ENCODE measurements at regions not wholly inside any gene's neighbourhood (a gene's known extent, or its start where the extent isn't known, plus 50 kb on each side); places are given as distances from the start of the nearest gene placed in this dataset.

DNA sequence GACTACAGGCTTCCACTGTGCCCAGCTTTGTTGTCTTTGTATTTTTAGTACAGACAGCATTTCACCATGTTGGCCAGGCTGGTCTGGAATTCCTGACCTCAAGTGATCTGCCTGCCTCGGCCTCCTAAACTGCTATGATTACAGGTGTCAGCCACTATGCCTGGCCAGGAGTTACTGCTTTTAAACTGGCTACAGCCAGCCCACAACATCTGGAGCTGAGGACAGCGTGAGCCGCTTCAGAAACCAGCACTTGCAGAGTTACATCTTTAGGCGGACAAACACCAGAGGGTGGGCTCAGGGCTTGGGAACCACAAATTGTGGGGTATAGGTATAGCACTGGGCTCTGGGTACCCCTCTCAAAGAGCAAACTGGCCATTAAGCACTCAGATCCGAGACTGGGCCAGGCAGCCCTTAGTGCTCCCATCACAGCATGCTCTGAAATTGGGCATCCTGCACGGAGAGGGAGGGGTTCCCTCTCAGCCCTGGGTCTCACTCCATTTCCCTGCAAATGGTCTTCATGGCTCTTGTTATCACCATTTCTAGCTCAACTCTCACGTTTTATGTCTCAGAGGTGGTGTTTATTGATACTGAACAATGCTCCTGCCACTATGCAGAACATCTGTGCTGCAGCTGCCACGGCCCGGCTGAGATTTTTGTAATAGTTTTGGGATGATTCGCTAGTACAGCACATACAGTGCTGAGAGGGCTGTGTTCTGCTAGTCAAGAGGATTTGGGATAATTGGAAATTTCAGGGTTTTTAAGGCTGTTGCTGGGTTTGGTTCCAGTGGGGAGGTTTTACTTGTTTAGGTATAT lies 146.4 kb upstream of the LYZL2 start:
- H3K27ac ChIP-seq (ENCODE audit: extremely low read length, insufficient read depth, low read length) = no peak overlapping the region
- FAIRE-seq = no peak
- peaks cover 2 to 28% of the 10 kb centered on the region in 2 experiments; a peak in 4 of 5 replicates for H3K27me3 ChIP-seq (ENCODE audit: control insufficient read depth in 1 of 2, insufficient read depth in 2 of 2, low read length in 2 of 2)
- intact Hi-C loops (cut with micrococcal nuclease; ENCODE audit: unreplicated experiment) (no loop called here), in situ Hi-C loops (cut with HindIII; ENCODE audit: extremely low pct_ligation_motif_present, low pct_unique_long_range_greater_than_20kb) (loop anchor here (25.0 kb wide), 1 partner anchor 986 kb away; no protein-coding TSS in a partner anchor)
- no peak for ATAC-seq
- TF ChIP-seq REPIN1 (CRISPR knock-in tag; IDR thresholded peaks at IDR 0.05; ENCODE audit: borderline replicate concordance, low read depth) (no peak), FOXP1 (IDR thresholded peaks at IDR 0.05) (no peak), FOXP1 (CRISPR knock-in tag; IDR thresholded peaks at IDR 0.05) (no peak), ZNF337 (CRISPR knock-in tag; IDR thresholded peaks at IDR 0.05; ENCODE audit: borderline replicate concordance, low read depth) (no peak), JARID2 (CRISPR knock-in tag; IDR thresholded peaks at IDR 0.05; ENCODE audit: insufficient replicate concordance) (no peak), SMARCC2 (IDR thresholded peaks at IDR 0.05) (no peak), DBP (CRISPR knock-in tag; IDR thresholded peaks at IDR 0.05; ENCODE audit: not compliant biosample characterization) (no peak), ZFAT (CRISPR knock-in tag; conservative IDR thresholded peaks at IDR 0.05) (no peak)
- TF ChIP-seq, protein P1, sequence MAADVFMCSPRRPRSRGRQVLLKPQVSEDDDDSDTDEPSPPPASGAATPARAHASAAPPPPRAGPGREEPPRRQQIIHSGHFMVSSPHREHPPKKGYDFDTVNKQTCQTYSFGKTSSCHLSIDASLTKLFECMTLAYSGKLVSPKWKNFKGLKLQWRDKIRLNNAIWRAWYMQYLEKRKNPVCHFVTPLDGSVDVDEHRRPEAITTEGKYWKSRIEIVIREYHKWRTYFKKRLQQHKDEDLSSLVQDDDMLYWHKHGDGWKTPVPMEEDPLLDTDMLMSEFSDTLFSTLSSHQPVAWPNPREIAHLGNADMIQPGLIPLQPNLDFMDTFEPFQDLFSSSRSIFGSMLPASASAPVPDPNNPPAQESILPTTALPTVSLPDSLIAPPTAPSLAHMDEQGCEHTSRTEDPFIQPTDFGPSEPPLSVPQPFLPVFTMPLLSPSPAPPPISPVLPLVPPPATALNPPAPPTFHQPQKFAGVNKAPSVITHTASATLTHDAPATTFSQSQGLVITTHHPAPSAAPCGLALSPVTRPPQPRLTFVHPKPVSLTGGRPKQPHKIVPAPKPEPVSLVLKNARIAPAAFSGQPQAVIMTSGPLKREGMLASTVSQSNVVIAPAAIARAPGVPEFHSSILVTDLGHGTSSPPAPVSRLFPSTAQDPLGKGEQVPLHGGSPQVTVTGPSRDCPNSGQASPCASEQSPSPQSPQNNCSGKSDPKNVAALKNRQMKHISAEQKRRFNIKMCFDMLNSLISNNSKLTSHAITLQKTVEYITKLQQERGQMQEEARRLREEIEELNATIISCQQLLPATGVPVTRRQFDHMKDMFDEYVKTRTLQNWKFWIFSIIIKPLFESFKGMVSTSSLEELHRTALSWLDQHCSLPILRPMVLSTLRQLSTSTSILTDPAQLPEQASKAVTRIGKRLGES (CRISPR knock-in tag; IDR thresholded peaks at IDR 0.05; ENCODE audit: borderline replicate concordance) = no peak
- ChIA-PET CTCF (ENCODE audit: low intra/inter-chr PET ratio, low total read pairs) (no interaction called here), POLR2A (no interaction called here)
- WGBS (ENCODE audit: low lambda C conversion rate) = 27% methylated on average over 10 of the region's 10 CpGs
- no peak overlapping the region for H3K4me3 ChIP-seq (replicated peaks in 1 of 3; ENCODE audit: insufficient read depth in 1 of 3, low read depth in 2 of 3, low read length in 3 of 3)
- no peaks in the 10 kb centered on the region for H3K79me2 ChIP-seq (ENCODE audit: insufficient read depth, low read length)
- no peak overlapping the region for H3K4me2 ChIP-seq (ENCODE audit: low read depth, low read length)
- H3K36me3 ChIP-seq (replicated peaks in 1 of 2; ENCODE audit: control insufficient read depth in 1 of 2, insufficient read depth in 2 of 2, low read length in 2 of 2) = no peaks in the 10 kb centered on the region
- DNase-seq (ENCODE audit: low spot score) = no peak
- no peak overlapping the region for H3K9ac ChIP-seq (ENCODE audit: insufficient read depth, low read depth, low read length)
- H4K20me1 ChIP-seq (ENCODE audit: insufficient read depth, low read length) = no peaks in the 10 kb centered on the region
- no peak overlapping the region for H2AFZ ChIP-seq (ENCODE audit: low read length)
- no TSS peak for BruUV-seq (replicated peaks)
- peaks cover 4% of the 10 kb centered on the region for H3K9me3 ChIP-seq (ENCODE audit: low read length)
- H3K4me1 ChIP-seq (ENCODE audit: insufficient read depth, low read length) = no peaks in the 10 kb centered on the region

Measured in HepG2 (cell line).